Left lung (tissue), 4 donors: ENCODE measurements at regions not wholly inside any gene's neighbourhood (a gene's known extent, or its start where the extent isn't known, plus 50 kb on each side); places are given as distances from the start of the nearest gene placed in this dataset.

Experiments
- ATAC-seq: fragments of 200-7000 bp; cut with Tn5 transposase; one replicate; pipeline ENCODE4 v1.9.1; 2020; ENCODE audit warnings: moderate library complexity
- DNase-seq, 4 donors: peaks; one replicate each; pipeline ENCODE4 v3.0.0-alpha.2; 2013 to 2020
- H3K27ac ChIP-seq, 2 donors: fragments of 200-600 bp; sonication (generic) in 1 of 2; one replicate each; pipeline versions ENCODE4 v1.5.0 to v1.8.0; 2020 to 2021
- H3K27me3 ChIP-seq, 2 donors: fragments of 200-600 bp; sonication (generic) in 1 of 2; one replicate each; pipeline versions ENCODE4 v1.5.0 to v1.8.0; 2020 to 2021
- H3K36me3 ChIP-seq, 2 donors: fragments of 200-600 bp; sonication (generic) in 1 of 2; one replicate each; pipeline versions ENCODE4 v1.5.0 to v1.8.0; 2020 to 2021
- H3K4me1 ChIP-seq, 2 donors: fragments of 200-600 bp; one replicate each; pipeline ENCODE4 v1.8.0; 2021
- H3K4me3 ChIP-seq, 2 donors: fragments of 200-600 bp; sonication (generic) in 1 of 2; one replicate each; pipeline versions ENCODE4 v1.5.0 to v1.8.0; 2020 to 2021; ENCODE audit warnings: mild to moderate bottlenecking in 1 of 2
- H3K9me3 ChIP-seq, 2 donors: fragments of 200-600 bp; sonication (generic) in 1 of 2; one replicate each; pipeline versions ENCODE4 v1.5.0 to v1.8.0; 2020 to 2021
- CTCF ChIP-seq, 2 donors: fragments of 200-600 bp; sonication (generic) in 1 of 2; IDR thresholded peaks; one replicate each; pipeline versions ENCODE4 v1.5.0 to v1.8.0; 2021; ENCODE audit warnings: antibody characterized with exemption in 2 of 2
- intact Hi-C, 2 donors: fragments of 100-400 bp; cut with DNase I; formaldehyde crosslinking; loops; one replicate each; pipeline versions ENCODE4 v1.11.2 to v1.14.2; 2022
- donor health status: DM: no; HTN: yes; CAD: no.
- donor health status: DM: no; HTN: no; CAD: no.

DNA sequence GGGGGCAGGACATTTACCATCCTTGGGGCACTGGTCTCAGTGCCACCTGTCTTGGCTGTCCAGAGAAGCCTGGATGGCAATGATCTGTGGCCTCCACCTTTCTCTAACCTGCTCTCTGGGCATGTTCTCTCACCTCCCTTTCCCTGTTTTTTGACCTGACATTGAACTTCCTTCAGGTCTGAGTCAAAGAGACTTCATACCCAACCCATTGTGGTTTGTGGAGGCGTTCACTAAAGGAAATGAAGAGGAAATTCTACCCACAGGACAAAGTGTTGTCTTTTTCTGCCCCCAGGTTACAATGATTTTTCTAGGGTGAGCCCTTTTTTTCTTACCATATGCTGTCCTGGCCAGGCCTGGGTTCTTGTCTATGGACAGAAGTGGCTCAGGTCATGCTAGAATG is 76.6 kb downstream of the CYP26A1 start:
- no peak overlapping the region for H3K4me3 ChIP-seq
- no peaks in the 10 kb centered on the region for H3K36me3 ChIP-seq
- no peaks in the 10 kb centered on the region for H3K4me1 ChIP-seq
- H3K9me3 ChIP-seq, result peaks cover 0 to 5% of the 10 kb centered on the region in 2 donors
- intact Hi-C loops, result no loop called here
- no peak for TF ChIP-seq CTCF (IDR thresholded peaks at IDR 0.05)
- DNase-seq (no peak), ATAC-seq (no peak)
- H3K27ac ChIP-seq, result no peak overlapping the region
- no peaks in the 10 kb centered on the region for H3K27me3 ChIP-seq

- Histone ChIP-seq H3K4me1 (no peaks in the 10 kb centered on the region), H3K4me3 (no peak overlapping the region), H3K27me3 (no peaks in the 10 kb centered on the region), H3K36me3 (no peaks in the 10 kb centered on the region), H3K9me3 (peaks cover 0 to 8% of the 10 kb centered on the region in 2 donors), H3K27ac (no peak overlapping the region)
- TF ChIP-seq CTCF (IDR thresholded peaks at IDR 0.05), result no peak
- intact Hi-C loops, result no loop called here
- no peak for DNase-seq
- ATAC-seq, result no peak
Measured at GRCh38 chr10:93150990-93151547, 77.4 kb downstream of the CYP26A1 start.

DNA sequence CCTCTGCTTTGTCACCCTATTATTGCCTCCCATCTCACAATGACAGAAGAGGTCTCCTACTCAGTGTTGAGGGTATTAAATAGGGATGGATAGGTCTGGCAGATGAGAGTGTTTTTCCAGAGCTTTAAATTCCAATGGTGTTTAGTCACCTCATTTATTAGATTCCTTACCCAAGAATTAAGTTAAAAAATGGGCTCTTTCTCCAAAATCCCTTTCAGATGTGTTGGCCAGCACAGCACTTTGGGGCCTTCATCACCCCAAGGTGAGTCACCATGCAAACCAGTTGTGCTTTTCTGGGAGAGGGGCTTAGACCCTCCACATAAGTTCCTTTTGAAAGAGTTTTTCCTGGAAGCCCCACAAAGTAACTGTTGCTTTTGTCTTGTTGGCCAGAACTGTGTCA is 78.4 kb downstream of the CYP26A1 start:
- H3K4me3 ChIP-seq, result no peak overlapping the region
- intact Hi-C loops, result no loop called here
- ATAC-seq (peak; percentile 41), DNase-seq (no peak)
- no peaks in the 10 kb centered on the region for H3K27me3 ChIP-seq
- H3K9me3 ChIP-seq, result peaks cover 0 to 8% of the 10 kb centered on the region in 2 donors
- H3K27ac ChIP-seq, result no peak overlapping the region
- no peak for TF ChIP-seq CTCF (IDR thresholded peaks at IDR 0.05)
- no peaks in the 10 kb centered on the region for H3K36me3 ChIP-seq
- no peaks in the 10 kb centered on the region for H3K4me1 ChIP-seq

- TF ChIP-seq CTCF (IDR thresholded peaks at IDR 0.05), result no peak
- no peak for ATAC-seq
- DNase-seq, result no peak
- H3K9me3 ChIP-seq, result peaks cover 0 to 22% of the 10 kb centered on the region in 2 donors
- H3K27me3 ChIP-seq, result no peaks in the 10 kb centered on the region
- no peaks in the 10 kb centered on the region for H3K36me3 ChIP-seq
- no peaks in the 10 kb centered on the region for H3K4me1 ChIP-seq
- no peak overlapping the region for H3K27ac ChIP-seq
- intact Hi-C loops, result no loop called here
- no peak overlapping the region for H3K4me3 ChIP-seq
Measured at GRCh38 chr10:93154531-93154930, 80.8 kb downstream of the CYP26A1 start.

- ATAC-seq, result no peak
- intact Hi-C loops, result no loop called here
- no peak overlapping the region for H3K4me3 ChIP-seq
Measured at GRCh38 chr10:93160140-93160539, 86.4 kb downstream of the CYP26A1 start.

More at GRCh38 chr10:93160140-93160539, 86.4 kb downstream of the CYP26A1 start:
- Histone ChIP-seq H3K9me3 (peaks cover 0 to 18% of the 10 kb centered on the region in 2 donors), H3K27me3 (no peaks in the 10 kb centered on the region), H3K27ac (no peak overlapping the region), H3K4me1 (no peaks in the 10 kb centered on the region), H3K36me3 (no peaks in the 10 kb centered on the region)
- DNase-seq, result no peak
- TF ChIP-seq CTCF (IDR thresholded peaks at IDR 0.05), result no peak
